Suprapubic skin (tissue), 4 donors: ENCODE measurements at regions not wholly inside any gene's neighbourhood (a gene's known extent, or its start where the extent isn't known, plus 50 kb on each side); places are given as distances from the start of the nearest gene placed in this dataset.

Source experiments
- DNase-seq, 2 donors: peaks; one replicate each; pipeline ENCODE4 v3.0.0-alpha.2; 2019; ENCODE audit warnings: low spot score in 2 of 2
- H3K27ac ChIP-seq: fragments of 200-600 bp; sonication (generic); one replicate; pipeline ENCODE4 v1.5.1; 2019
- H3K27me3 ChIP-seq: fragments of 200-600 bp; sonication (generic); one replicate; pipeline ENCODE4 v1.5.1; 2019
- H3K36me3 ChIP-seq: fragments of 200-600 bp; sonication (generic); one replicate; pipeline ENCODE4 v1.5.1; 2019
- H3K4me1 ChIP-seq: fragments of 200-600 bp; sonication (generic); one replicate; pipeline ENCODE4 v1.5.1; 2019
- H3K4me3 ChIP-seq: fragments of 200-600 bp; sonication (generic); one replicate; pipeline ENCODE4 v1.5.1; 2019; ENCODE audit warnings: mild to moderate bottlenecking
- H3K9me3 ChIP-seq: fragments of 200-600 bp; sonication (generic); one replicate; pipeline ENCODE4 v1.5.1; 2019
- CTCF ChIP-seq, 2 donors: fragments of 200-600 bp in 1 of 2; fragments of 450-650 bp in 1 of 2; sonication (generic) in 1 of 2; IDR thresholded peaks; one replicate each; pipeline ENCODE4 v1.5.1; 2016 to 2019; ENCODE audit warnings: antibody characterized with exemption in 2 of 2, mild to moderate bottlenecking in 1 of 2, moderate library complexity in 1 of 2
- EP300 ChIP-seq: sonication (generic); formaldehyde crosslinking; IDR thresholded peaks from one replicate; pipeline ENCODE4 v1.6.1; 2017; ENCODE audit warnings: antibody characterized with exemption
- POLR2A ChIP-seq, 2 donors: fragments of 450-650 bp; IDR thresholded peaks; one replicate each; pipeline ENCODE4 v1.6.1; 2017; ENCODE audit warnings: antibody characterized with exemption in 2 of 2, mild to moderate bottlenecking in 2 of 2, moderate library complexity in 2 of 2
- POLR2AphosphoS5 ChIP-seq, 3 donors: sonication (generic); formaldehyde crosslinking; IDR thresholded peaks; one replicate each; pipeline ENCODE4 v1.6.1; 2017; ENCODE audit warnings: antibody characterized with exemption in 3 of 3
- WGBS: methylation state at CpG from one replicate; pipeline ENCODE4 v1.1.5; 2018; 5-methylcytosine and 5-hydroxymethylcytosine counted together

GRCh38 chr6:121020656-121021055 lies 313.6 kb downstream of the TBC1D32 start:
- TF ChIP-seq EP300 (no peak), POLR2A (IDR thresholded peaks at IDR 0.05) (no peak), POLR2AphosphoS5 (IDR thresholded peaks at IDR 0.05) (no peak), CTCF (IDR thresholded peaks at IDR 0.05) (no peak)
- no peaks in the 10 kb centered on the region for H3K4me1 ChIP-seq

GRCh38 chr6:121008553-121008952 lies 325.7 kb downstream of the TBC1D32 start:
- TF ChIP-seq POLR2AphosphoS5 (IDR thresholded peaks at IDR 0.05): no peak
- no peak for TF ChIP-seq POLR2A (IDR thresholded peaks at IDR 0.05)
- TF ChIP-seq CTCF (IDR thresholded peaks at IDR 0.05): no peak
- TF ChIP-seq EP300: no peak
- H3K36me3 ChIP-seq: no peaks in the 10 kb centered on the region
- H3K4me1 ChIP-seq: no peaks in the 10 kb centered on the region

More at GRCh38 chr6:121020656-121021055, 313.6 kb downstream of the TBC1D32 start:
- Histone ChIP-seq H3K27me3 (no peaks in the 10 kb centered on the region), H3K27ac (no peak overlapping the region), H3K4me3 (no peak overlapping the region), H3K36me3 (no peaks in the 10 kb centered on the region), H3K9me3 (no peaks in the 10 kb centered on the region)
- no peak for DNase-seq

GRCh38 chr6:121006024-121006423 lies 328.3 kb downstream of the TBC1D32 start:
- Histone ChIP-seq H3K9me3 (peaks cover 7% of the 10 kb centered on the region), H3K4me1 (no peaks in the 10 kb centered on the region), H3K36me3 (no peaks in the 10 kb centered on the region), H3K27ac (no peak overlapping the region), H3K4me3 (no peak overlapping the region), H3K27me3 (no peaks in the 10 kb centered on the region)
- no peak for DNase-seq
- 84% methylated on average over 2 of the region's 2 CpGs for WGBS
- TF ChIP-seq POLR2A (IDR thresholded peaks at IDR 0.05) (no peak), CTCF (IDR thresholded peaks at IDR 0.05) (no peak), EP300 (no peak), POLR2AphosphoS5 (IDR thresholded peaks at IDR 0.05) (no peak)

More at GRCh38 chr6:121008553-121008952, 325.7 kb downstream of the TBC1D32 start:
- Histone ChIP-seq H3K27me3 (no peaks in the 10 kb centered on the region), H3K27ac (no peak overlapping the region), H3K9me3 (peaks cover 6% of the 10 kb centered on the region), H3K4me3 (no peak overlapping the region)
- DNase-seq: no peak

GRCh38 chr6:121000381-121000780 lies 333.9 kb downstream of the TBC1D32 start:
- peaks cover 5% of the 10 kb centered on the region for H3K9me3 ChIP-seq
- WGBS: 47% methylated on average over 5 of the region's 5 CpGs
- TF ChIP-seq CTCF (IDR thresholded peaks at IDR 0.05) (no peak), EP300 (no peak), POLR2AphosphoS5 (IDR thresholded peaks at IDR 0.05) (no peak), POLR2A (IDR thresholded peaks at IDR 0.05) (no peak)
- no peaks in the 10 kb centered on the region for H3K4me1 ChIP-seq
- no peak for DNase-seq
- no peaks in the 10 kb centered on the region for H3K36me3 ChIP-seq
- H3K27me3 ChIP-seq: no peaks in the 10 kb centered on the region
- H3K27ac ChIP-seq: no peak overlapping the region
- no peak overlapping the region for H3K4me3 ChIP-seq

- Histone ChIP-seq H3K27me3 (no peaks in the 10 kb centered on the region), H3K4me3 (no peak overlapping the region), H3K27ac (no peak overlapping the region), H3K9me3 (no peaks in the 10 kb centered on the region), H3K36me3 (no peaks in the 10 kb centered on the region), H3K4me1 (no peaks in the 10 kb centered on the region)
- DNase-seq: no peak
- 69% methylated on average over 5 of the region's 5 CpGs for WGBS
- TF ChIP-seq POLR2A (IDR thresholded peaks at IDR 0.05) (no peak), POLR2AphosphoS5 (IDR thresholded peaks at IDR 0.05) (no peak), EP300 (no peak), CTCF (IDR thresholded peaks at IDR 0.05) (no peak)
These were observed 337.9 kb downstream of the TBC1D32 start for GRCh38 chr6:120996340-120996739.
